HEK293 (cell line): ENCODE measurements at regions not wholly inside any gene's neighbourhood (a gene's known extent, or its start where the extent isn't known, plus 50 kb on each side); places are given as distances from the start of the nearest gene placed in this dataset.

Experiments
- ZNF548 ChIP-seq: fragments of 450-650 bp; formaldehyde crosslinking; IDR thresholded peaks from 2 replicates; pipeline ENCODE4 v1.5.1; 2016; ENCODE audit warnings: missing biosample characterization, missing genetic modification characterization
- TF ChIP-seq, protein P1 (sequence below): fragments of 450-650 bp; formaldehyde crosslinking; IDR thresholded peaks from 2 replicates; pipeline ENCODE4 v1.5.1; 2016; ENCODE audit warnings: missing biosample characterization, missing genetic modification characterization

DNA sequence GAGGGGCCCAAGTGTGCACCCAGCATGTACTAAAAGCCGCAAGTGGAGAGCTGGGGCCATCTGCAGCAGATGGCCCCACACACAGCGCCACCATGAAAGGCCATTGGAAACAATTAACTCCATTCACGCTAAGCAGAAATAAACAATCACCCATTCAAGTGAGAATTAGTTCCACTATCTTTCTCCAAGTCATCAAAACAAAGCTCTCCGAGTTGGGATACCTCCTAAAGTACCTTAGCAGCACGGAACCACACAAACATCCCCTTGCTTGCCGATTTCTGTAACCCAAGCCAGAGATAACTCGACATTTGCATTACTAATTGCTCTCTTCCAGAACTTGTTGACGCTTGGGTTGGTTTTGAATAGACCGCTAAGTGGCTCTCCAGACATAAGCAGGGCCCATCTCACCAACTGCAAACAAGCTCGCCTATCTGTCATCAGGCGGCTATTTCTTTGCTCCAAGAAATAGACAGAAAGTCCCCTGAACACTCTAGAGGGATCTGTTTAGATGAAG lies 840.6 kb upstream of the SALL3 start:
- TF ChIP-seq, protein P1, sequence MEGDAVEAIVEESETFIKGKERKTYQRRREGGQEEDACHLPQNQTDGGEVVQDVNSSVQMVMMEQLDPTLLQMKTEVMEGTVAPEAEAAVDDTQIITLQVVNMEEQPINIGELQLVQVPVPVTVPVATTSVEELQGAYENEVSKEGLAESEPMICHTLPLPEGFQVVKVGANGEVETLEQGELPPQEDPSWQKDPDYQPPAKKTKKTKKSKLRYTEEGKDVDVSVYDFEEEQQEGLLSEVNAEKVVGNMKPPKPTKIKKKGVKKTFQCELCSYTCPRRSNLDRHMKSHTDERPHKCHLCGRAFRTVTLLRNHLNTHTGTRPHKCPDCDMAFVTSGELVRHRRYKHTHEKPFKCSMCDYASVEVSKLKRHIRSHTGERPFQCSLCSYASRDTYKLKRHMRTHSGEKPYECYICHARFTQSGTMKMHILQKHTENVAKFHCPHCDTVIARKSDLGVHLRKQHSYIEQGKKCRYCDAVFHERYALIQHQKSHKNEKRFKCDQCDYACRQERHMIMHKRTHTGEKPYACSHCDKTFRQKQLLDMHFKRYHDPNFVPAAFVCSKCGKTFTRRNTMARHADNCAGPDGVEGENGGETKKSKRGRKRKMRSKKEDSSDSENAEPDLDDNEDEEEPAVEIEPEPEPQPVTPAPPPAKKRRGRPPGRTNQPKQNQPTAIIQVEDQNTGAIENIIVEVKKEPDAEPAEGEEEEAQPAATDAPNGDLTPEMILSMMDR (tag by site-specific recombination): no peak
- no peak for TF ChIP-seq ZNF548
